ENCODE measurements at regions not wholly inside any gene's neighbourhood (a gene's known extent, or its start where the extent isn't known, plus 50 kb on each side); places are given as distances from the start of the nearest gene placed in this dataset.

DNA sequence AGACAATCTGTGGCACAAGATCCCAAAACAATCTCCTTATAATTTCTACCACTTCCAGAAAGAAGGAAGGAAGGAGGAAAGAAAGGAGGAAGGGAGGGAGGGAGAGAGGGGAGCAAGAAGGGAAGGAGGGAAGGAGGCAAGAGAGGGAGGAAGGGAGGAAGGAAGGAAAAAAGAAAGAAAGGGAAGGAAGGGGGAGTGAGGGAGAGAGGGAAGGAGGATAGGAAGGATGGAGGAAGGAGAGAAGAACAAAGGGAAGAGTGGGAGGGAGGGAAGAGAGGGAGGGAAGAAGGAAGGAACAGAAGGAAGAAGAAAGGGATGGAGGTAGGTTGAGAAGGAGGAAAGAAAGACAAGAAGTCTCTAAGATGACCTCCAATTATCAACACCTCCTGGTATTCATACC lies 185.5 kb upstream of the NFE2L3 start:
- H3K36me3 ChIP-seq = no peaks in the 10 kb centered on the region
- no peaks in the 10 kb centered on the region for H3K9me3 ChIP-seq (ENCODE audit: severe bottlenecking)
- no peak overlapping the region for H3K4me3 ChIP-seq (ENCODE audit: low read depth, low read length)
- no peaks in the 10 kb centered on the region for H3K27me3 ChIP-seq (ENCODE audit: insufficient read depth, low read depth, severe bottlenecking)
- no peak for DNase-seq
- TF ChIP-seq, protein P1, sequence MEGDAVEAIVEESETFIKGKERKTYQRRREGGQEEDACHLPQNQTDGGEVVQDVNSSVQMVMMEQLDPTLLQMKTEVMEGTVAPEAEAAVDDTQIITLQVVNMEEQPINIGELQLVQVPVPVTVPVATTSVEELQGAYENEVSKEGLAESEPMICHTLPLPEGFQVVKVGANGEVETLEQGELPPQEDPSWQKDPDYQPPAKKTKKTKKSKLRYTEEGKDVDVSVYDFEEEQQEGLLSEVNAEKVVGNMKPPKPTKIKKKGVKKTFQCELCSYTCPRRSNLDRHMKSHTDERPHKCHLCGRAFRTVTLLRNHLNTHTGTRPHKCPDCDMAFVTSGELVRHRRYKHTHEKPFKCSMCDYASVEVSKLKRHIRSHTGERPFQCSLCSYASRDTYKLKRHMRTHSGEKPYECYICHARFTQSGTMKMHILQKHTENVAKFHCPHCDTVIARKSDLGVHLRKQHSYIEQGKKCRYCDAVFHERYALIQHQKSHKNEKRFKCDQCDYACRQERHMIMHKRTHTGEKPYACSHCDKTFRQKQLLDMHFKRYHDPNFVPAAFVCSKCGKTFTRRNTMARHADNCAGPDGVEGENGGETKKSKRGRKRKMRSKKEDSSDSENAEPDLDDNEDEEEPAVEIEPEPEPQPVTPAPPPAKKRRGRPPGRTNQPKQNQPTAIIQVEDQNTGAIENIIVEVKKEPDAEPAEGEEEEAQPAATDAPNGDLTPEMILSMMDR (IDR thresholded peaks at IDR 0.05; ENCODE audit: low read depth, low read length) = no peak
- no peak overlapping the region for H3K27ac ChIP-seq

DNA sequence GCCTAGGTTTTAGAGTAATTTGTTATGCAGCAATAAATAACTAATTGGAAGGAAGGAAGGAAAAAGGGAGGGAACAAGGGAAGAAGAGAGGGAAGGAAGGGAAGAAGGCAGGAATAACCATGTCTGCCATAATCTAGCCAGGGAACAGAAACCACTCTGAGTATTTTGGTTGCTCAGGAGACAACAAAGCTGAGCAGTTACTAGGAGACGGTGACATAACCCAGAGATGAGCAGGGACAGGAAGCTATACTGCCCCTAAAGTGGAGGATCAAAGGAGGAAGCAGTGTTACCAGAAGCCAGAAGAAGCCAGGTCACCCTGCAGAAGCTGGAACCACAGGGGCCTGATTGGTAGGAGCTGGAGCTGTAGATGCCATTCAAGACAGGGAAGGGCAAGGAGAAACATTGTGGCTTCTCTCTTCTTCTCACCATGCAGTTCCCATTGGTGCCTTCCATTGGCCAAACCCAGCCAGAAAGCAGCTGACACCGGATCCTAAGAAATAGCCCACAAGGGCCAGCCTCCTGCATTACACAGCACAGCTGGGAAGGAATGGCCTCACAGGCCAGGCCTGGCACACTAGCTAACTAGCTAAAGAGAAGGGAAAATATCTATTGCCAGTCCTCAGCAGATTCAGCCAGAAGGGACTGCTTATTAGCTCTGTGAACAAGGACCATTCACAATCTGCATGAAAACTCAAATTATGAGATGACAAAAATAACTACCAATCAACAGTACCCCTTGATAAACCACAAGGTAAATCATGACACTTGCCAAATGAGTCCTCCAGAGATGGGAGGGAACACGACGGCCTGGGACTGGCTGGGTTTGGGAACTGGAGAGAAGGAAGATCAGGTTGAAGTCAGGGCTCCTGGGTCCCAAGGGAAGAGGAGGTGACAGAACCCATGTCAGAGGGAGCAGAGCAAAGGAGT lies 184.5 kb upstream of the NFE2L3 start:
- H3K27ac ChIP-seq = no peak overlapping the region
- H3K27me3 ChIP-seq (ENCODE audit: insufficient read depth, low read depth, severe bottlenecking) = no peaks in the 10 kb centered on the region
- H3K9me3 ChIP-seq (ENCODE audit: severe bottlenecking) = no peaks in the 10 kb centered on the region
- H3K4me3 ChIP-seq (ENCODE audit: low read depth, low read length) = no peak overlapping the region
- no peaks in the 10 kb centered on the region for H3K36me3 ChIP-seq
- TF ChIP-seq, protein P1 (IDR thresholded peaks at IDR 0.05; ENCODE audit: low read depth, low read length) = no peak
- DNase-seq = no peak

DNA sequence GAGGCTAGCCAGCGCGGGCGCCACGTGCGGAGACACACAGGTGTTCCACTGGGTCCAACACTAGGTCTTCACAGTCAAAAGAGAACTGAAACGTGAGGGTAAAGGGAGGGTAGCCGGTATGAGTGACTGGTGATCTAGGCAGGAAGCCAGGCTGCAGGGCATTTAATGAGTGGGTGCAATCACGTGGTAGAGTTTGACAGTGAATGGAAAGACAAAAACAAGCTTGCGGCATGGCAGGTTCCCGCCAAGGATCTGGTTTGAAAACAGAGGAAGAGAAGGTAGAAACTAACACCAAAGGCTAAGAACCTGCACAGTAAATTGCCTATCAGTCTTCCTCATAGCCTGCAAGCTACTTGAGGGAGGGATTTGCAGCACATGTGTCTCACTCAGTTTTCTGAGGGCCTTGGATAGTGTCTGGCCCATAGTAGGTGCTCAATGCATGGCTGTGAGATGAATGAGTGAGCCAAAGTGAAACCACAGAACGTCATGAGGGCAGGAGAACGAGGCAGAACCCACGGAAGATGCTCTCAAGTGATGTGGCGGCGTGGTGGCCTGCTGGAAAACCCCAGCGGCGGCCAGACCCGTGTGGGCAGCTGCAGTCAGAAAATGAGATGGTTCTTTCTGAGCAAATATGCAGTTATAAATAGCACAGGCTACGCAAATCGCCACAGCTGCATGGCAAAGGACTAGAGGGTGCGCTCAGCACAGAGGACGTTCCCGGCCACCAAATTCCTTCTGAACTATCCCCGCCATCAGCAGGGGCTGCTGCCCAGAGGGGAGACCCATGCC lies 183.6 kb upstream of the NFE2L3 start:
- TF ChIP-seq, protein P1 (IDR thresholded peaks at IDR 0.05; ENCODE audit: low read depth, low read length) = no peak
- no peak overlapping the region for H3K27ac ChIP-seq
- DNase-seq = no peak
- no peaks in the 10 kb centered on the region for H3K9me3 ChIP-seq (ENCODE audit: severe bottlenecking)
- no peak overlapping the region for H3K4me3 ChIP-seq (ENCODE audit: low read depth, low read length)
- H3K36me3 ChIP-seq = no peaks in the 10 kb centered on the region
- no peaks in the 10 kb centered on the region for H3K27me3 ChIP-seq (ENCODE audit: insufficient read depth, low read depth, severe bottlenecking)

DNA sequence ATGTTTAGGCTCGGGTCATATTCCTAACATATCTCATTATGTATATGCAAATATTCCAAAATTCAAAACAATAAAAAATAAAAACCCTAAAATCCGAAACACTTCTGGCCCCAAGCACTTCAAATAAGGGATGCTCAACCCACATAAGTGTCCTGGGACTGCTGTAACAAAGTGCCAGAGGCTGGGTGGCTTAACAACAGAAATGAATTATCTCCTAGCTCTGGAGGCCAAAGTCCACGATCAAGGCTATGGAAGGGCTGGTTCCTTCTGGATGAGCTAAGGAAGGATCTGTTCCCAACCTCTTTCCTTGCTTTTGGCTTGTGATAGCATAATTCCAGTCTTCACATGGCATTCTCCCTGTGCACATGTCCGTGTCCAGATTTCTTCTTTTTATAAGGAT lies 181.6 kb upstream of the NFE2L3 start:
- no peak overlapping the region for H3K4me3 ChIP-seq (ENCODE audit: low read depth, low read length)
- H3K27ac ChIP-seq = no peak overlapping the region
- DNase-seq = no peak
- TF ChIP-seq, protein P1 (IDR thresholded peaks at IDR 0.05; ENCODE audit: low read depth, low read length) = no peak
- no peaks in the 10 kb centered on the region for H3K36me3 ChIP-seq
- H3K9me3 ChIP-seq (ENCODE audit: severe bottlenecking) = no peaks in the 10 kb centered on the region
- H3K27me3 ChIP-seq (ENCODE audit: insufficient read depth, low read depth, severe bottlenecking) = no peaks in the 10 kb centered on the region

DNA sequence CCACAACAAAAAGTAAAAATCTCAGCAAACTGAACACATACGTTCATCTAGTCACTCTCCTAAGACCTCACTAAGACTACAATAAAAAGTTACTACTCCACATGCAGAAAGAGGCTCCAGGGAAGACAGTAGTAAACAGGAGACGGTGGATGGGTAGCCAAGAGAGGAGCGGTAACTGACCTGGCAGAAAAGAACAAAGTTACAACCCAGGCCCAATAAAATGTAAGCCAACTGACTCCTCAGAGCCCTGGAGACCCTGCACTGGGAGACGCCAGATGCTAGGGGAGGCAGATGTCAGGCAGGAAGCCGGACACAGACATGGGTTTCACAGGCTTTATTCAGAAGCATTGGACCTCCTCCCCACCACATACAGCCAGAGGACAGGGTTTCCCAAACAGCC lies 181.1 kb upstream of the NFE2L3 start:
- no peaks in the 10 kb centered on the region for H3K9me3 ChIP-seq (ENCODE audit: severe bottlenecking)
- no peaks in the 10 kb centered on the region for H3K27me3 ChIP-seq (ENCODE audit: insufficient read depth, low read depth, severe bottlenecking)
- TF ChIP-seq, protein P1 (IDR thresholded peaks at IDR 0.05; ENCODE audit: low read depth, low read length) = no peak
- H3K27ac ChIP-seq = no peak overlapping the region
- no peak overlapping the region for H3K4me3 ChIP-seq (ENCODE audit: low read depth, low read length)
- DNase-seq = no peak
- no peaks in the 10 kb centered on the region for H3K36me3 ChIP-seq

Measured in WERI-Rb-1 (cell line).